NCI-H345 (cell line): ENCODE measurements at regions not wholly inside any gene's neighbourhood (a gene's known extent, or its start where the extent isn't known, plus 50 kb on each side); places are given as distances from the start of the nearest gene placed in this dataset.

Experiments
- DNase-seq: peaks from one replicate; lab custom pipeline; 2025; lab: John Stamatoyannopoulos, UW

- DNase-seq, result no peak
These were observed 145.0 kb upstream of the TMCO5A start for GRCh38 chr15:37789397-37789786.

- DNase-seq, result no peak
These were observed 144.6 kb upstream of the TMCO5A start for GRCh38 chr15:37789881-37790280.

GRCh38 chr15:37791693-37792092 is 142.7 kb upstream of the TMCO5A start:
- no peak for DNase-seq

- DNase-seq, result no peak
These were observed 142.1 kb upstream of the TMCO5A start for GRCh38 chr15:37792351-37792750.

- DNase-seq, result no peak
These were observed 140.6 kb upstream of the TMCO5A start for GRCh38 chr15:37793851-37794250.

GRCh38 chr15:37794947-37795346 is 139.5 kb upstream of the TMCO5A start:
- no peak for DNase-seq

GRCh38 chr15:37801529-37801928 is 132.9 kb upstream of the TMCO5A start:
- no peak for DNase-seq

GRCh38 chr15:37806808-37807207 is 127.6 kb upstream of the TMCO5A start:
- DNase-seq, result no peak

- DNase-seq, result no peak
These were observed 124.1 kb upstream of the TMCO5A start for GRCh38 chr15:37810381-37810780.

GRCh38 chr15:37813306-37813705 is 121.1 kb upstream of the TMCO5A start:
- no peak for DNase-seq

GRCh38 chr15:37814847-37815515 is 119.5 kb upstream of the TMCO5A start:
- no peak for DNase-seq

GRCh38 chr15:37818152-37818677 is 116.2 kb upstream of the TMCO5A start:
- no peak for DNase-seq

- no peak for DNase-seq
These were observed 115.2 kb upstream of the TMCO5A start for GRCh38 chr15:37819191-37819590.

GRCh38 chr15:37820380-37821128 is 113.9 kb upstream of the TMCO5A start:
- DNase-seq, result no peak

- DNase-seq, result no peak
These were observed 110.7 kb upstream of the TMCO5A start for GRCh38 chr15:37823601-37824275.

- no peak for DNase-seq
These were observed 109.6 kb upstream of the TMCO5A start for GRCh38 chr15:37824717-37825382.

GRCh38 chr15:37837276-37837675 is 97.2 kb upstream of the TMCO5A start:
- DNase-seq, result peak; percentile 11

GRCh38 chr15:37847776-37848175 is 86.7 kb upstream of the TMCO5A start:
- DNase-seq, result no peak

- DNase-seq, result no peak
These were observed 78.3 kb upstream of the TMCO5A start for GRCh38 chr15:37856109-37856508.

- no peak for DNase-seq
These were observed 73.5 kb upstream of the TMCO5A start for GRCh38 chr15:37860896-37861295.

- DNase-seq, result no peak
These were observed 68.8 kb upstream of the TMCO5A start for GRCh38 chr15:37865687-37866086.

GRCh38 chr15:37870711-37871110 is 63.7 kb upstream of the TMCO5A start:
- DNase-seq, result no peak
